ENCODE measurements at regions not wholly inside any gene's neighbourhood (a gene's known extent, or its start where the extent isn't known, plus 50 kb on each side); places are given as distances from the start of the nearest gene placed in this dataset.

DNA sequence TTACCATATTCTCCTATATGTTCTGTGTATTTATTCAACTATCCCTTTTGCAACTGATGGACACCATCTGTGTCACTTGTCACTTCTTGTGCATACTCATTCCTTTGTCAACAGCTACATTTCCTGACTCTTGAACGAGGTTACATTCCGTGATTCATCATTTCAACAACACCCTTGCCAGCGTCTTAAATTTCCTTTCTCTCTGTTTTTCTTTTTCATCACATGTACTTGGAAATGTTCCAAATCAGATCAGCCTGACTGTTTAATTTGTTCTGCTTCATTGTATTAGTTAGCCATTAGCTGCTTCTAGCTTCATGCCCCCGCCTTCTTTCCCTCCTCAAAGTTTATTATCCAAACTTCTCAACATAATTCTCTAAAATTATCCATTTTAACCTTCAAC, 173.0 kb downstream of the ADGRL4 start:
- H3K56ac ChIP-seq (ENCODE audit: insufficient read length, low read depth, low read length), result no peak overlapping the region
- no peaks in the 10 kb centered on the region for H3K9me3 Mint-ChIP-seq

More for the DNA sequence above, 173.0 kb downstream of the ADGRL4 start:
- H2BK20ac ChIP-seq (ENCODE audit: low read depth, low read length, poor library complexity, severe bottlenecking), result no peak overlapping the region
- Mint-ChIP-seq H3K27me3 (ENCODE audit: low read depth) (no peaks in the 10 kb centered on the region), H3K36me3 (ENCODE audit: insufficient read depth in 1 of 3, low read depth in 3 of 3) (no peaks in the 10 kb centered on the region; a peak in 1 of 7 replicates), H3K4me1 (peaks cover 4 to 5% of the 10 kb centered on the region in 2 experiments), H3K27ac (no peak overlapping the region), H3K4me3 (no peak overlapping the region)
- no peak overlapping the region for H2AK5ac ChIP-seq (ENCODE audit: insufficient read length, low read length)
- no peaks in the 10 kb centered on the region for H3K23me2 ChIP-seq (ENCODE audit: insufficient read length, low read depth, low read length, poor library complexity, severe bottlenecking)
- no peak overlapping the region for H2BK15ac ChIP-seq (ENCODE audit: low read depth, low read length)
- H3K27me3 ChIP-seq (ENCODE audit: insufficient read depth, low read length), result no peaks in the 10 kb centered on the region
- H3K14ac ChIP-seq (ENCODE audit: insufficient read depth, low read length), result no peak overlapping the region
- no peaks in the 10 kb centered on the region for H3K4me1 ChIP-seq (ENCODE audit: insufficient read depth, low read length)
- no peak overlapping the region for H4K8ac ChIP-seq (replicated peaks; ENCODE audit: insufficient read length, low read depth, low read length)
- H4K5ac ChIP-seq (ENCODE audit: insufficient read length, low read depth, low read length), result no peak overlapping the region
- H3K23ac ChIP-seq (ENCODE audit: insufficient read length, low read depth, low read length), result no peak overlapping the region
- no peak overlapping the region for H2BK5ac ChIP-seq (ENCODE audit: insufficient read length, low read length)
- H2BK120ac ChIP-seq (ENCODE audit: low read depth, low read length, poor library complexity, severe bottlenecking), result no peak overlapping the region
- TF ChIP-seq, protein P1, sequence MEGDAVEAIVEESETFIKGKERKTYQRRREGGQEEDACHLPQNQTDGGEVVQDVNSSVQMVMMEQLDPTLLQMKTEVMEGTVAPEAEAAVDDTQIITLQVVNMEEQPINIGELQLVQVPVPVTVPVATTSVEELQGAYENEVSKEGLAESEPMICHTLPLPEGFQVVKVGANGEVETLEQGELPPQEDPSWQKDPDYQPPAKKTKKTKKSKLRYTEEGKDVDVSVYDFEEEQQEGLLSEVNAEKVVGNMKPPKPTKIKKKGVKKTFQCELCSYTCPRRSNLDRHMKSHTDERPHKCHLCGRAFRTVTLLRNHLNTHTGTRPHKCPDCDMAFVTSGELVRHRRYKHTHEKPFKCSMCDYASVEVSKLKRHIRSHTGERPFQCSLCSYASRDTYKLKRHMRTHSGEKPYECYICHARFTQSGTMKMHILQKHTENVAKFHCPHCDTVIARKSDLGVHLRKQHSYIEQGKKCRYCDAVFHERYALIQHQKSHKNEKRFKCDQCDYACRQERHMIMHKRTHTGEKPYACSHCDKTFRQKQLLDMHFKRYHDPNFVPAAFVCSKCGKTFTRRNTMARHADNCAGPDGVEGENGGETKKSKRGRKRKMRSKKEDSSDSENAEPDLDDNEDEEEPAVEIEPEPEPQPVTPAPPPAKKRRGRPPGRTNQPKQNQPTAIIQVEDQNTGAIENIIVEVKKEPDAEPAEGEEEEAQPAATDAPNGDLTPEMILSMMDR (conservative IDR thresholded peaks at IDR 0.05), result no peak
- no CpG with 5 or more reads among the region's 4 CpGs for WGBS (ENCODE audit: extremely low coverage, insufficient read length, low lambda C conversion rate)
- H4K91ac ChIP-seq (ENCODE audit: insufficient read length, low read depth, low read length), result no peak overlapping the region
- no peak overlapping the region for H3T11ph ChIP-seq (ENCODE audit: low read length)
- no peak overlapping the region for H3K9ac ChIP-seq (ENCODE audit: extremely low read depth, insufficient read length, low read length)
- H3K27ac ChIP-seq (ENCODE audit: insufficient read length, low read depth, low read length), result no peak overlapping the region
- H4K20me1 ChIP-seq (ENCODE audit: control insufficient read depth, insufficient read depth, insufficient read length), result no peaks in the 10 kb centered on the region
- DNase-seq, result no peak
- H3K4me2 ChIP-seq (ENCODE audit: insufficient read depth, insufficient read length, low read length), result no peak overlapping the region
- H3K79me2 ChIP-seq (ENCODE audit: insufficient read depth, low read length), result no peaks in the 10 kb centered on the region
- no peak overlapping the region for H2BK12ac ChIP-seq (ENCODE audit: insufficient read length, low read depth, low read length)
- no peak overlapping the region for H2AFZ ChIP-seq (ENCODE audit: low read length)
- H3K9me3 ChIP-seq (ENCODE audit: control insufficient read depth, low read depth, low read length), result no peaks in the 10 kb centered on the region
- no peaks in the 10 kb centered on the region for H3K79me1 ChIP-seq (ENCODE audit: insufficient read depth, low read depth, low read length, poor library complexity, severe bottlenecking)
- H3K18ac ChIP-seq (ENCODE audit: insufficient read length, low read depth, low read length), result no peak overlapping the region
- H3K4ac ChIP-seq (ENCODE audit: low read depth, low read length), result no peak overlapping the region

All from H9 (cell line).